SKM-1 (cell line): ENCODE measurements at regions not wholly inside any gene's neighbourhood (a gene's known extent, or its start where the extent isn't known, plus 50 kb on each side); places are given as distances from the start of the nearest gene placed in this dataset.
"Not testable (repeated sequence)": the region's sequence is repeated elsewhere in the genome, so short reads cannot be mapped to it uniquely, and the experiment has no call there.

Source experiments
- DNase-seq: peaks from one replicate; lab custom pipeline; 2025; ENCODE audit not compliant: unreplicated experiment; lab: John Stamatoyannopoulos, UW

DNA sequence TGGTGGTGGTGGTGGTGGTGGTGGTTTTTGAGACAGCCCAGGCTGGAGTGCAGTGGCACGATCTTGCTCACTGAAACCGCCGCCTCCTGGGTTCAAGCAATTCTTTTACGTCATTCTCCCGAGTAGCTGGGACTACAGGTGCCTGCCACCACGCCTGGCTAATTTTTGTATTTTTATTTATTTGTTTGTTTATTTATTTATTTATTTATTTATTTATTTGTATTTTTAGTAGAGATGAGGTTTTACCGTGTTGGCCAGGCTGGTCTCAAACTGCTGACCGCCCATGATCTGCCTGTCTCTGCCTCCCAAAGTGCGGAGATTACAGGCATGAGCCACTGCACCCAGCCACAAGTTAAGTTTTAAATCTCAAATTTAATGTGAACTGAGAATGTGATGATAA lies 126.5 kb downstream of the PCDH18 start:
- DNase-seq = not testable (repeated sequence)

DNA sequence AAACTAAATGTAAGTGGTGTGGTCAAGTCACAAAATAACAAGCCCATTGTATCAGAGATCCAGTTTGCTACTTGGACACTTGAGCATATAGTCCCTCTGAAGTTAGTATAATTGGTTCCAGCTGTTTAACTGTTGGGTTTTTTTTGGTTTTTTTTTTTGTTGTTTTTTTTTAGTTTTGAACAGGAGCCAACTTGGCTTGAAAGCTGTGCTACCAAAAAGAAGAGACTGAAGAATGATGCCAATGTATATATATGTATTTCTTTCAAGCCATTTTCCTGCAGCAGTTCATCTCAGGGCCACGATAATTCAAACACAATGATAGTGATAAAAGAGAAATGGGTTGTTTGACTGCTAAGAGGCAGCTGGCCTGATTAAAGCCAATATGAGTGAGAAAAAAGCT lies 138.3 kb downstream of the PCDH18 start:
- no peak for DNase-seq

DNA sequence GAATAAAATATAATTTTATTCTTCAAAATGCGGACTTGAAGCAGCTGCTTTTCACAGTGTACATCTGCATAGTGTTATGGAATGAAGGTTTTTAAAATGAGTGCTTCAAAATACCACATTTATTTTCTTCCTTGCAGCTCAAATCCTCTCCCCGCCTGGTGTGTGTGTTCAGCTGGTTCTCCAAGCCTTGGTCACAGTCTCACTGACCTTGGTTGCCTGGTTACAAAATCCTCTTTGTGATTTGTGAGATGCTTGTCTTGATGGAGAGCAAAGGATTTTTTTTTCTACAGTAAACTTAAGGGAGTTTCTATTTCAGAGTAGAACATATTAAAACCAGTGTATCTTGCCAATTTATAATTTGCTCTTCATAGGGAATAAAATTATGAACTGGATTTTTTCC lies 139.2 kb downstream of the PCDH18 start:
- DNase-seq = no peak

DNA sequence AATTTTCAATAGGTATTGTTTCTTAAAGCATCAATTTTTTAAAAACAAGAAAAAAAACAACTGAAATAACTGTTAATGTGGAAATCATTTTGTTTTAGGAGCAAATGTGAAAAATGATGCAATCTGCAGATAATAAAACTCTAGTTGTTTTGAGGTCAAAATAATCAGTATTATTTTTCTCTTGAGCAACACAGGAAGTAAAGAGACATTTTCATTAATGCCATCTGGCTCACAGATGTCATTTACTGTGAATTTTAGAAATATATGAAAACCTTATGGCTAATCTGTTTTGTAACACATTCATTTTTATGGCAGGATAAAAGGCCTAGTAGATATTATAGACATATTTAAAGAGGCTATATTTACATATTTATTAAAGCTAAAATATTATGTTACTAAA lies 141.6 kb downstream of the PCDH18 start:
- DNase-seq = no peak

DNA sequence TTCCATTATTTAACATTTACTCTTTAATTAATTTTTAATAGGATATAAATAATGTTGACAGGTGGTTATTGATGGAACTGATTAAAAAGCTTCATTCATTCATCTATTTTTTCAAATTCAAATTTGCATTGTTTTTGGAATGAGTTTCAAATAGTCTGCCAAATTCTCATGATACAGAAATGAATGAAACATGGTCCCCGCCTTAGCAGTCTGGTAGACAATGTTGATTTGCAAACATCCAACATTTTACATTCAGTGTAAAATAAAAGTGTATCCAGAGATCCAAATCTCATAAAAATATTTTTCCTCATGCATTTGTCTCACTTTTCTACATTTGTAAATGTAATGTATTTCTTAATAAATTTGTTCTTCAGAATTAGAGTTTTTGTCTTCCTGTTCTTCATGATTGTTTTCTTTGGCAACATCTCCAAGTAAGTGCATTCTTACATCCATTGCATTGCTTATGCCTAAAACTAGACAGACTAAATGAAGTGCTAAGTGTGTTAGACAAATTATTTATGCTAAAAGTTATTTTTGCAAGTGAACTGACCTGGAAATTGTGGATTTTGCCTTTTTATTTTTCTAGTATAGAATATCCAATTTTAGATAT lies 142.3 kb downstream of the PCDH18 start:
- no peak for DNase-seq

DNA sequence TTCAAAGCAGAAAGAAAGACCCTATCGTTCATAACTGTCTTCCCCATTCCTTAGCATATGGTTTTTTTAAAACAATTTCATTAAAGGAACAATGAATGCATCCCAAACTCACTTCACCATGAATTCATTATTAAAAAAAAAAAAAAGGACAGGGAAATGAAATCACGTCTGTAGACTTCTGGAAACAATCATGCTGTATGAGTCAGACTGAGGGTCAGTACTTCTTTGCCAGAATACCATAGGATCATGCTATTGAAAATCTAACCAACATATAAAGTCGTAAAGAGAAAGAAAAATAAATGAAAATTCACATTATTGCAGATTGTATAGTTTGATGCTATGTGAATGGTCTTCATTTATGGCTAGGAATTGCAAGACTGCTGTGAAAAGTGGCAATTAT lies 144.4 kb downstream of the PCDH18 start:
- DNase-seq = no peak

DNA sequence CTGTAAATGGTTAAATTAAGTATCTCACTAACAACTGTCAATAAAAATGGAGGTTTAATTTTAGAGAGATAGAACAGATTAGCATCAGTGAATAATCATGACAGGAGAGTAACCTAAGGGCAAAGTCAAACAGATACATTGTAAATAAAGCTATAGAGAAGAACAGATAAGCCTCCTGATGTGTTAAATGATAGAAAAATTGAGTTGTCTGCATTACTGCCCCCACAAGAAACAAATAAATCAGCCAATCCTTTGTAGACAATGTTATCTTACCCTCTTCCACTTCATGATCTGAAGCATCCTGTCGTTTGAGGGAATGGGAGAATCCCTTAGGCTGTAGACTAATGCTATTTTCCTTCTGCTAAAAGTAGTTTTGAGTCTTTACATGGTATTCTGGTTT lies 147.8 kb downstream of the PCDH18 start:
- DNase-seq = no peak

DNA sequence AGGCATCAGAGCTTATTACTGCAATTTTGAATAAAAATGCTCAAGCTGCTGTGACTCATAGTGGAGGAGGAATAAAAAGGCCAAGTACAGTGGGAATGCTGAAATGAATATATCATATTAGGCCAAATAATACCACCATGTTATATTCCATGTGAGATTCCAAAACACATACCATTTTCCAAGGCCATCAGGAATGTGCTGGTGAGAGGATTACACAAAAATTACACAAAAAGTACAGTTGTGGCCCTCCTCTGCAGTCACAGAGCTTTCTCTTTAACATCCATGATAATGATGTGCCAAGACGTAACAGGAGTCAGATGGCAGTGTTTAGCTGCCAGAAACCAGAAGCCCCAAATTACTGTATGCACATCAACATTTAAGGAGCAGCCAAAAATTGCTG lies 153.5 kb downstream of the PCDH18 start:
- no peak for DNase-seq

DNA sequence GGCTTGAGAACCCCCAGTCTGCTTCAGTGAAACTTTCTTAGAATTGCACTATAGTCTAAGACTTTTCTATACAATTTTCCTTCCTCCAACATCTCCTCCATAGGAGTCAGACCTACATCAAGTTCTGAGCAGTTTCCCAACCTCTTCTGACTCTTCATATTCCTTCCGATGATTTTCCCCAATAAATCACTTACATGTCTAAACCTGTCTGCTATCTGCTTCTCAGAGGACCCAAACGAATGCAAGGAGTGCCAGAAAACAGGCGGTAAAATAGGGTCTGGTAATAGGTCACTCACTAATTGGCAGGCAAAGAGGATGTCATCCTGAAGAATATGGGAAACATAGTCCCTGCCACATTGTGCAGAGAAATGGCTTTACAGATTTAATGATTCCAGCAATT lies 153.9 kb downstream of the PCDH18 start:
- DNase-seq = no peak

DNA sequence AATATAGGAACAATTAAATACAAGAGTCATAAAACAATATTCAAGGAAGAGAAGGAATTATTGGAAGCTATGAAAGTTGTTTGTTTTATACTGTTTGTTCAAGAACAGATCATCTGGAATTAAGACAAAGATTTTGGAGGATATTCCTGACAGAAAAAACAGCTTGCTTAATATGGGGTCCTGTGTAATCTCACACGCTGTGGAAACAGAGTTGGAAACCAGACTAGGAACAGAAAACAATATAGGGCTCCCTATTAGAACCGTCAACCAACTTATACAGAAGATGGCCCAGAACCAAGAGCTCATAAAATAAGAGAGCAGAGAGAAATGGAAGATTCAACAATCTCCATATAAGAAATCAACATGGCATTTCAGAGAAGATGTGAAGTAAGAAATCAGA lies 156.0 kb downstream of the PCDH18 start:
- no peak for DNase-seq

DNA sequence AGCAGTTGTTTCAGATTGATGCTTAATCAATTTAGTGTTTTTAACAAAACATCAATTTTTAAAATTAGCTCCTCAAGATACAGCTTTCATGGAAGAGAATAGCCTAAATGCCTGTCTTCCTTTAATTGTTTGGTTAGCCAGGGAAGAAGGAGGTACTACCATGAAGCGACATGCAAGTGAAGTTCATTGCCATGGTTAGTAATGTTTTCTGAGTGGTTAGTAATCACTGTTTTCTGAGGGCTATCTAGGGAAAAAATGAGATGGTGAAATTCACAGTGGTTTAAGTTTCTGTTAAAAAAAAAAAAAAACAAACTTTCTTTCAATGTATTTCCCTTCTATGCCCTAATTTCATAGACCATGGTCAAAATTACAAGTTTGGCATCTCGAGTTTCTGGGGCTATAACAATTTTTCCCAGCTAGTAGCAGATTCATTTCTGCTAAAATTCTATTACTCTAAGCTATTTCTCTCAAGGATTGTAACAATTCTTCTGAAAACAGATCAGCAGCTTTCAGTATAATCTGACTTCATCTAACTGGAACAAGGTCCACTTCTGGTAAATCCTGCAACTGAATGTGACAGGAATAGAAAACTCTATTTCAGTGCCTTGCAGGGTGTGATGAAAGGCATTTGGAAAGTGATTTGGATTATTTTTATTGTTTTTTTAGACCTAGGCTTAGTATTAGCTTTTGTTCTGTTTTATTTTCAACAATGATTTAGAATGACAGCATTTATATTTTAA lies 157.0 kb downstream of the PCDH18 start:
- DNase-seq = no peak

DNA sequence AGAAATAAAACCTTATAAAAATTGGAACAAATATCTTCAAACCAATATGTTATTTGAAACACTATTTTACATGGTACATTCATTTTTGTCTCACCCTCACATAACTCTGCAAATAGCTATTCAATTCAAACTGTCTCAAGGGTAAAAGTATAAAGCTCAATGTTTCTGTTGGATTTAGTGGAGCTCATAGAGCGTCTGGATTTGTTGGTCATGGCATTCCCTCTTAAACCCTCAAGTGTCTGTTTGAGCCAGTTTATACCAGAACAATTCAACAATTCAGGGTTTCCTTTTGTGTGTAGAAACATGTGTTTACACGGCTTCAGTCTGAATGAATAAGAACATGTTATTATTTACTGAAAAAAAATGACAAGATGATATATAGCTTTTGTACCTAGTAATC lies 161.6 kb downstream of the PCDH18 start:
- DNase-seq = no peak

DNA sequence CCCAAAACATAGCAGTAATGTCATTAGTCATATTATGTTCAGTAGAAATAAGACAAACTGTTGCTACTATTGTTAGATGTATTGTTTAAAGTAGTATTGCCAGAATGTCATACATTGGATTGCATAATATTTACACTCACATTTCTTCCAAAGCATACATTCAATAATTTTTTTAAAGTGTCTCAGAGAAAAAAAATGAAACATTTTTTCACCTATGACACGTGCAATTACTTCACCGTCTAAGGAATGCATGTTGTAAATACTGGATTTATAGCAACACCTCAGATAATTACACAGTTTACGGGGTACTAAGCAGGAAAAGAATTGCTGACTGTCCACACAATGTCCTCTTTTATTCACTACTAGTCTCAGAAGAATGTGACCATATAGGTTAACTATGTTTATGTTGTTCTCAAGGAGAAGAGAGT lies 162.1 kb downstream of the PCDH18 start:
- DNase-seq = no peak

DNA sequence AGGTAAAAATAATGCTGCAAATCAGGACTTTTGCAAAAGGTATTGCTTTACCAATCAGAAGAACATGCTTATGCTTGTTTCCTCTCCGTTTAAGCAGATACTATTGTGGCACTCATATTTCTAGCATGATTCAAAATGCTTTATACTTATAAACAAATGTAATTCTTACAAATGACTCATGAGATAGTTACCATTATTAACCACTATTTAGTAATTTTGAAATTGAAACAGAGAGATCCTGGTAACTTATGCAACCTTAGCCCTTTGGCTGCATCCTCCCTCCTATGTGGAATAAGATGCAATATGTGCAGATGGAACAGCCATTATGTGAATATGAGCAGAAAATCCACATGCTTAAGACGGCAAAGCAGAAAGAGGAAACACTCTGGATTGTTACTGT lies 164.7 kb downstream of the PCDH18 start:
- no peak for DNase-seq

DNA sequence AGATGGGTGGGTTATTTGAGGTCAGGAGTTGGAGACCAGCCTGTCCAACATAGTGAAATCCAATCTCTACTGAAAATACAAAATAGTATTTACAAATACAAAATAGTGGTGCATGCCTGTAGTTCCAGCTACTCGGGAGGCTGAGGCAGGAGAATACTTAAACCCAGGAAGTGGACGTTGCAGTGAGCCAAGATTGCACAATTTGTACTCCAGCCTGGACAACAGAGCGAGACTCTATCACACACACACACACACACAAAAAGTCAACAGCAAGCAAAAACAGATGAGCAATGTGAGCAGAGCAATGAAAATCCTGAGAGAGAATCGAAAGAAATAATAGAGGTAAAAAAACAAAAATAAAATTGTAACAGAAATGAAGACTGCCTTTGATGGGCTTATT lies 168.8 kb downstream of the PCDH18 start:
- DNase-seq = no peak

DNA sequence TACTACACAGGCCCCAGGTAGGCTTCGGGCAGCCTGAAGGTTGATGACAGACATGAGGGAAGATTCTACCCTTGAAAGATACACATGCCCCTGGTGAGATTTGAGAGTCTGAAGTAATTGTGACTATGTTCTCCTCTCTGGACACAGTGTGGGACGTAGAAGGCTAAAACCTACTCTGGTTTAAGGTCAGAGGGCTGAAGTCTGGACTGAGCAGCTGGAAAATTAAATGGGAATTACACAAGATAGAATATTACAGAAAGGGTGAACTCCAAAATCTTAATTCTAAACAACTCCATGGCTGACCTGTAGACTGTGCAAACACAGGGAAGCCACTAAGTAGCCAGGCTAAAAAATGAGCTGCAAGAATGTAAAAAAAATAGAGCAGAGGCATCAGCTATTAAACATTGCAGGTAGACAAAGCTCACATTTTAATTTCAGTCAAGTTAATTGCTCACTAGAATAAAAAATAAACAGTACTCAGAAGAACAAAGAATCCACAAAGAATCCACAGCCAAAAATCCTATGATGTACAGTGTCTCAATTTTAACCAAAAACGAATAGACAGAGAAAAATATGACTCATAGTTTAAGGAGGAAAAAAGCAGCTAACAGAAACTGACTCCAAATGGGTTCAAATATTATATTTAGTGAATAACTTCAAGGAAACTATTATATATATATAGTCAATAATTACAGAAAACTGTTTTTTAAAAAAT lies 170.4 kb downstream of the PCDH18 start:
- no peak for DNase-seq

DNA sequence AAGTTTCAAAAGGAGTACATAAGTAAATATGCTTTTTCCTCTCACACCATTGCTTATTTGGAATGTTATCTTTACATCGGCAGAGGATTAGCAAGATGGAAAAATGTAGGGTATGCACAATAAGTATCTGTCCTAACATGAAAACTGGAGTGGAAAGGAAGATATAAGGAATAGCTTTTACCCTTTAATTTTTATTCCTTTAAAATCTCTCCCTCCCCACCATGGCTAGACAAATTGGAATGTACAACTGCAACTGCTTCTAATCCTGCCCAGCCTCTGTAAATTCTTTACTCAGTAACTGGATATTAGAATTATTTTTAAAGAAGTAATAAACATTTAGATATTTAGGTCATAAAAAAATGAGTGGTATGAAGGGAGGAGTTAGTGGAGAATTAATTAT lies 171.5 kb downstream of the PCDH18 start:
- no peak for DNase-seq

DNA sequence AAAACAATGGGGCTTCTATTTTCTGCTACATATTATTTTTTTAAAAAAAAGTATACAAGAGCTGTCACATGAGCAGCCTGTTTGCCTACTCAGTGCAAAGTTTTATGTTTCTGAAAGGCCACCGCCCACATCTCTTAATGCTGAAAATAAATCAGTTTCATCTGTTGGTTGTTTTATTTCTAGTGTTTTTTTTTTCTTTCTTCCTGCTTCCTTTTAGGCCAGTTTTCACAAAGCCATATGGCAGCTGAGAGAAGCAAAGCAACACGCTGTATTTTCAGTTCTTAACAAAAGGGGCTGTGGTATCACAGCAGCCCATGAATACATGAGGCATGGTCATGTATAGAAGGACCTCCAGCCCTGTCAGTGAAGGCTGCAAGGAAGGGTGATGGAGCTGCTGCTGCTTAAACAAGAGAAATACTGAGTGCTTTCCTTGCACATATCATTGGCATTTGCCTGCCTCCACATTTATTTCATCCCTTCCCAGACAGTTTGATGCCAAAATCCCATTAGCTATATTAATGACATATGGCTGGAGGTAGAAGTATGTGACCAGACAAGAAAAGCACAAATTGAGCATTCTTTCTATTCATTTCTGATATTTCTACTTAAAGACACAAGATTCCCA lies 172.5 kb downstream of the PCDH18 start:
- no peak for DNase-seq

DNA sequence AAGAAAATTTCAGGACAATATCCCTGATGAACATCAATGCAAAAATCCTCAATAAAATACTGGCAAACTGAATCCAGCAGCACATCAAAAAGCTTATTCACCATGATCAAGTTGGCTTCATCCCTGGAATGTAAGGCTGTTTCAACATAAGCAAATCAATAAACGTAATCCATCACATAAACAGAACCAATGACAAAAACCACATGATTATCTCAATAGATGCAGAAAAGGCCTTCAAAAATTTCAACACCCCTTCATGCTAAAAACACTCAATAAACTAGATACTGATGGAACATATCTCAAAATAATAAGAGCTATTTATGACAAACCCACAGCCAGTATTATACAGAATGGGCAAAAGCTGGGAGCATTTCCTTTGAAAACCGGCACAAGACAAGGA lies 177.7 kb downstream of the PCDH18 start:
- DNase-seq = not testable (repeated sequence)

DNA sequence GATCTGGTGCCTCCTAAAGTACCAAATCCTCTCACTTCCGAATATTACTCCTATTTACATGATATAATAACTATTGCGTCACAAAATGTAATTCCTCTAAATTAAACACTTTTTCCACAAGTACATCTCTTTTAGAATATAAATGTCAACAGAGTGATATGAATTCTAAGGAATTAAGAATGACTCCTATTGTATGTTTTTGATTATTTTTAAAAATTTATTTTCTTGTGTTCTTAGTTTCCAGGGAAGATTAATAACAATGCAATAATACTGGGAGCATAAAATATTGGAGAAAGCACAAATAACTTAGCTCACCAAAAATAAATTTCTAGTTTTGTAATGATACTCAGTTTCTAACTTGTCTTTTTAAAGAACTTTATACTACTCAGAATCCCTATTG lies 184.9 kb downstream of the PCDH18 start:
- DNase-seq = no peak

DNA sequence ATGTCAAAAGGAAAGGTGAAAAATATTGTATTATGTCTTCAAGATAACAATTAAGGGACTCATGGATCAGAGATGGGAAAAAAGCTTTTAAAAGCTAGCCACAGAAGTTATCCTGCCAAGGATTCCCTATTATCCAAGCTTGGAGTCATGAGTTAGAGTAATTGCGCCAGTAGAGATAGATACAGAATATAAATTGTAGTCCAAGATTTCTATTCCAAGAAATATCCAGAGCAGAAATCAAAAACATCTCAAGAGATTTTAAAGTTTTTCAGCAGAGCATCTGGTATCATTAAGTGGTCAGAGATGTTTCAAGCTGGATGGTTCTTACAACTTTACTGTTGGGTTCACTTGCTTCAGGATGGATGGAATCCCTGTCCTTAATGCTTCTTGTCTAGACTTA lies 186.7 kb downstream of the PCDH18 start:
- no peak for DNase-seq

DNA sequence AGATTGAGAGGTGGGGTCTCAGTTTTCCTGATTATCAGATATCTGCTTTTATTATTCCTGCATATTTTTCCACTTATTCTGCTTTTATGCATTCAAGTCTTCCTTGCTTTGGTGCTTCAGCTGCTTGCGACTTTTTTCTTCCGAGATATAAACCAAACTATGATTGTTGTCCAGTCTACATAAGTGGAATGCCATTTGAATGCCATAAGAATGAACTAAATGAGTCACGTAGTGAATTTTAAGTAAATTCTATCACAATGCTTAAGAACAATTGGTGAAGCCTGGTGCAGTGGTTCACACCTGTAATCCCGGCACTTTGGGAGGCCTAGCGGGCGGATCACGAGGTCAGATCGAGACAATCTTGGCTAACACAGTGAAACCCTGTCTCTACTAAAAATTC lies 189.1 kb downstream of the PCDH18 start:
- no peak for DNase-seq
